Keratinocyte (primary cell): ENCODE measurements at regions not wholly inside any gene's neighbourhood (a gene's known extent, or its start where the extent isn't known, plus 50 kb on each side); places are given as distances from the start of the nearest gene placed in this dataset.

Experiments
- EZH2 ChIP-seq: IDR thresholded peaks from one replicate; pipeline ENCODE4 v1.6.1; 2012; ENCODE audit warnings: inconsistent platforms, mild to moderate bottlenecking, low read length, moderate library complexity
- TF ChIP-seq, protein P1 (sequence below), 3 experiments: IDR thresholded peaks in 1 of 3; conservative IDR thresholded peaks in 1 of 3; optimal IDR thresholded peaks in 1 of 3; 2 replicates in 2 of 3; 3 replicates in 1 of 3; pipeline versions ENCODE3 to v1.5.1; 2011; ENCODE audit warnings: low read length in 3 of 3, mild to moderate bottlenecking in 3 of 3, moderate library complexity in 2 of 3, control low read depth in 1 of 3, inconsistent platforms in 1 of 3; ENCODE audit not compliant: insufficient read depth in 2 of 3; ENCODE audit errors: extremely low read depth in 1 of 3

DNA sequence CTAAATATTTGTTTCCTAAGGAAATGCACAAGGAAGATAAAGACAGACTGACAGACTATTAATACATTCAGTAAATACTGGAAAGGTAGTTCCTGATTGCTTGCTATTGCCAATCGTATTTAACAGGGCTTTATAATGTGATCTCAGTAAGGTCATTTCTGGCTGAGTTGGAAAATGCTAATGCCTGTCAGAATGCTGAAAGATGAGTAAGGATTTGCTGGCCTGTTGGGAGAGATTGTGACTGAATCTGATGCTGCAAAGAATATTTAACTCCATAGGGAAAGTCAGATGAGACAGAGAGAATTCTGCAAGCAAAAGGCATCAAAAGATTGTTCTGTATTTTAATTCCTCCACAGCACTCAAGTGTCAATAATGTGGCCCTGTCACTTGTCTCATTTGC is 169.0 kb downstream of the BEND2 start:
- TF ChIP-seq, protein P1, sequence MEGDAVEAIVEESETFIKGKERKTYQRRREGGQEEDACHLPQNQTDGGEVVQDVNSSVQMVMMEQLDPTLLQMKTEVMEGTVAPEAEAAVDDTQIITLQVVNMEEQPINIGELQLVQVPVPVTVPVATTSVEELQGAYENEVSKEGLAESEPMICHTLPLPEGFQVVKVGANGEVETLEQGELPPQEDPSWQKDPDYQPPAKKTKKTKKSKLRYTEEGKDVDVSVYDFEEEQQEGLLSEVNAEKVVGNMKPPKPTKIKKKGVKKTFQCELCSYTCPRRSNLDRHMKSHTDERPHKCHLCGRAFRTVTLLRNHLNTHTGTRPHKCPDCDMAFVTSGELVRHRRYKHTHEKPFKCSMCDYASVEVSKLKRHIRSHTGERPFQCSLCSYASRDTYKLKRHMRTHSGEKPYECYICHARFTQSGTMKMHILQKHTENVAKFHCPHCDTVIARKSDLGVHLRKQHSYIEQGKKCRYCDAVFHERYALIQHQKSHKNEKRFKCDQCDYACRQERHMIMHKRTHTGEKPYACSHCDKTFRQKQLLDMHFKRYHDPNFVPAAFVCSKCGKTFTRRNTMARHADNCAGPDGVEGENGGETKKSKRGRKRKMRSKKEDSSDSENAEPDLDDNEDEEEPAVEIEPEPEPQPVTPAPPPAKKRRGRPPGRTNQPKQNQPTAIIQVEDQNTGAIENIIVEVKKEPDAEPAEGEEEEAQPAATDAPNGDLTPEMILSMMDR (optimal IDR thresholded peaks at IDR 0.05 in 1 of 3, IDR thresholded peaks at IDR 0.05 in 1 of 3, conservative IDR thresholded peaks at IDR 0.05 in 1 of 3; ENCODE audit: extremely low read depth in 1 of 3, insufficient read depth in 2 of 3, low read length in 3 of 3): no peak
- TF ChIP-seq EZH2: no peak
